D721Med (cell line): ENCODE measurements at regions not wholly inside any gene's neighbourhood (a gene's known extent, or its start where the extent isn't known, plus 50 kb on each side); places are given as distances from the start of the nearest gene placed in this dataset.

Experiments
- DNase-seq: peaks from one replicate; pipeline ENCODE4 v3.0.0; 2011; ENCODE audit warnings: low spot score; ENCODE audit not compliant: insufficient read length
- FAIRE-seq: peaks from 2 replicates; lab custom pipeline; 2011; peaks lifted over from hg19 to GRCh38; lab: Jason Lieb, UNC
- TF ChIP-seq, protein P1 (sequence below): IDR thresholded peaks from 2 replicates; pipeline ENCODE4 v1.5.1; 2012; ENCODE audit warnings: mild to moderate bottlenecking, control low read depth; ENCODE audit not compliant: insufficient read depth; ENCODE audit errors: missing control alignments

DNA sequence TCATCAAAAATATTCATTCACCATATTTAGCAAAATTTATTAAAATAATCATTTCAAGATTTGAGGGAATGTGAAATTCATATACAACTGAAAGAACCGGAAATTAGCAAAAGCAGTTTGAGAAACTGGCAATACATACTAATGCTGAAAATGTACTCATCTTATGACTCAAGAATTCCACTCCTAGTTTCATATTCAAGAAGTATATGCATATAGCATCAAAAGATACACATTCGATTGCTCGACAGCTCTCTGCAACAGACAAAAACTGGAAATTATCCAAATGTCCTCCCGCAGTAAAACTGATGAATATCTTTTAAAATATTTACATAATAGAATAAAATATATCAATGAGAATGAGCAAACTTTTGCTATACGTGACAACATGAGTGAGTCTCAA, 189.2 kb upstream of the MGAT4C start:
- DNase-seq (no peak), FAIRE-seq (no peak)
- TF ChIP-seq, protein P1, sequence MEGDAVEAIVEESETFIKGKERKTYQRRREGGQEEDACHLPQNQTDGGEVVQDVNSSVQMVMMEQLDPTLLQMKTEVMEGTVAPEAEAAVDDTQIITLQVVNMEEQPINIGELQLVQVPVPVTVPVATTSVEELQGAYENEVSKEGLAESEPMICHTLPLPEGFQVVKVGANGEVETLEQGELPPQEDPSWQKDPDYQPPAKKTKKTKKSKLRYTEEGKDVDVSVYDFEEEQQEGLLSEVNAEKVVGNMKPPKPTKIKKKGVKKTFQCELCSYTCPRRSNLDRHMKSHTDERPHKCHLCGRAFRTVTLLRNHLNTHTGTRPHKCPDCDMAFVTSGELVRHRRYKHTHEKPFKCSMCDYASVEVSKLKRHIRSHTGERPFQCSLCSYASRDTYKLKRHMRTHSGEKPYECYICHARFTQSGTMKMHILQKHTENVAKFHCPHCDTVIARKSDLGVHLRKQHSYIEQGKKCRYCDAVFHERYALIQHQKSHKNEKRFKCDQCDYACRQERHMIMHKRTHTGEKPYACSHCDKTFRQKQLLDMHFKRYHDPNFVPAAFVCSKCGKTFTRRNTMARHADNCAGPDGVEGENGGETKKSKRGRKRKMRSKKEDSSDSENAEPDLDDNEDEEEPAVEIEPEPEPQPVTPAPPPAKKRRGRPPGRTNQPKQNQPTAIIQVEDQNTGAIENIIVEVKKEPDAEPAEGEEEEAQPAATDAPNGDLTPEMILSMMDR, result no peak

DNA sequence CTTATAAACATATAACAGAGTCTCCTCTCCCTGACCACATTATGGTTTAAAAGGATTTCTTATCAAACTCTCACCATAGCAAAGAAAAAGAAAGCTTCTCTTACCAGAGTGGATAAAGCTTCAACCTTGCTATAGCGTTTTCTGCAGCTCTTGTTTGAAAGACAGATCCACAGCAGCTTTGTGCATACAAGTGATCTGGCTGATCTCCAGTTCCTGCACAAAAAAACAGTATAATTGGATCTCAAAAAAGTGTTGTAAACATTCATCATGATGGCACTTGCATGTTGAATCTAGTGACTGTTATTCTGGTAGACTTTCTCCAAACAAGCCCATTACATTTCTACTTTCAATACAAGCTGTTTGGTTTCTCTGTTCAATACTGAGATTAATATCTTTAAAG, 178.9 kb upstream of the MGAT4C start:
- no peak for DNase-seq
- TF ChIP-seq, protein P1, result no peak
- no peak for FAIRE-seq

DNA sequence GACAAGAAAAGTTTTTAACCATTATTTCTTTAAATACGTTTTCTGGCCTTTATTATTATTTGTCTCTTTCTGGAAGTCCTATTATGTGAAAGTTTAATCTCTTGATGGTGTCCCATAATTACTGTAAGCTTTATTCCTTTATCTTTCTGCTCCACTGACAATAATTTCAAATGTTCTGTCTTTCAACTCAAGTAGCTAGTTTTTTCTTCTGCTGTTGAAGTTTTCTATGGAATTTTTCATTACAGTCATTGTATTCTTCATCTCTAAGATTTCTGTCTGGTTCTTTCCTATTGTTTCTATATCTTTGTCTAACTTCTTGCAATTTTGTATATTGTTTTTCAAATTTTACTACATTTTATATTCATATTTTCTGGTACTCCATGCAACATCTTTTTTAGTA, 173.6 kb upstream of the MGAT4C start:
- no peak for DNase-seq
- TF ChIP-seq, protein P1, result no peak
- FAIRE-seq, result no peak

DNA sequence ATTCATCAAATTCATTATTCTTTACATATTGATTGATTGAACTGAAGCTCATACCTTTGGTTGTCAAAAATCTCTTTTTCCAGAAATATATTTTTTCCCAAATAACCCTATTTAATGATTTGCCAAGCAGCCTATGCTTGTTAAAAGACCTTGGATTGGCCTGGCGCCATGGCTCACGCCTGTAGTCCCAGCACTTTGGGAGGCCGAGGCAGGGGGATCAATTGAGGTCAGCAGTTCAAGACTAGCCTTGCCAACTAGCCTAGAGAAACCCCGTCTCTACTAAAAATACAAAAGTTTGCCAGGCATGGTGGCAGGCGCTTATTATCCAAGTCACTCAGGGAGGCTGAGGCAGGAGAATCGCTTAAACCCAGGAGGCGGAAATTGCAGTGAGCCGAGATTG, 165.1 kb upstream of the MGAT4C start:
- TF ChIP-seq, protein P1, result no peak
- DNase-seq (no peak), FAIRE-seq (no peak)

DNA sequence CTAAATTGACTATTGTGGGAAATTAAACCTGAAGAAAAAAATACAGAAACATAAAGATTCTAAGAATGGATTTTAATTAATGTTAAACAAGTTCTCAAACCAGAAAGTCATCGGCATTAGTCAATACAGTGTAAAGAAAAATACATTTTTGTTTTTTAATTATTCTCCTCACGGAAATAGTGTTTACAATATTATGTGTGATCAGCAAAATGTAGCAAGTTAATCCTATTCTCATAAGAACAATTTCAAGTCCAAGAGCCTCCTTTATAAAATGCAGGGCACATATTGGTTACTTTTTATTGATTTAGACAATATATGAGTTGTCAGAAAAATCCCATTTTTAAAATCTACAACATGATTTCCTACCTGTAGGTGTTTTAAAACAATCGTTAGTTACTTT, 158.0 kb upstream of the MGAT4C start:
- TF ChIP-seq, protein P1, result no peak
- DNase-seq, result no peak
- no peak for FAIRE-seq

DNA sequence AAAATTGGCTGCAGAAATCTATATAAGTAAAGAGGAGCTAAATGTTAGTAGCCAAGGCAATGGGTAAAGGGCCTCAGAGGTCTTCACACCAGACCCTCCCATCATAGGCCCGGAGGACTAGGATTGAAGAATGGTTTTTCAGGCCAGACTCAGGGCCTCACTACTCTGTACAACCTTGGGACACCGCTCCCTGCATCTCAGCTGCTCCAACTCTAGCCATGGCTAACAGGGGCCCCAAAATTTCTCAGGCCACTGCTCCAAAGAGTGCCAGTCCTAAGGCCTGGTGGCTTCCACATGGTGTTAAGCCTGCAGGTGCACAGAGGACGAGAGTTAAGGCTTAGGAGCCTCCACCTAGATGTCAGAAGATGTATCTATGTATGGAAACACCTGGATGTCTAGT, 155.5 kb upstream of the MGAT4C start:
- DNase-seq (no peak), FAIRE-seq (no peak)
- TF ChIP-seq, protein P1, result no peak

DNA sequence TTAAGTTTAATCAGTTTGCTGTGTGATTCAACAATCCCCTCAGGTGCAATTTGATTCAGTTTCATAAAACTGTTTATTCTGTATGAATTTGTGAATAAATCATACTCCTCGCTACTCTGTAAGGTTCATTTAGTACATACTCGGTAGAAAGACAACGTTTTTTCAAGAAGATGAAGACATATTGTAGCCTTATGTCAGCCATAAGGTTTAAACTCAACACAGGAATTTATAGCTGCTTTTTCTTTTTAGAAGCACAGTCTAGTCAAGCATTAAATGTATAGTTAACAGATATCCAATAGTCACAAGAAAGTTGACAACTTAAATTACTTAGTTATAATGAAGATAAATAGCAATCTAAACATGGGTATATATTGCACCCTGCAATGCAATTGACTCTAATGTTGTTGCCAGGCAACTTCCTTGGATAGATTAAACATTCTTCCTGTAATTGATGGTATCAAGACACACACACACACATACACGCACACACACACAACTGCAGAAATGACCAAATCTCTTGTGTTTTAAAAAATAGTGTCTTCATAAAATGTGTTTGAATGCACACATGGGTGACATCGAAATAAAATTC, 151.5 kb upstream of the MGAT4C start:
- DNase-seq (no peak), FAIRE-seq (no peak)
- TF ChIP-seq, protein P1, result no peak
